Liver (tissue), 8 donors: ENCODE measurements at regions not wholly inside any gene's neighbourhood (a gene's known extent, or its start where the extent isn't known, plus 50 kb on each side); places are given as distances from the start of the nearest gene placed in this dataset.

Source experiments
- DNase-seq: peaks from one replicate; pipeline ENCODE4 v3.0.0-alpha.2; 2017; ENCODE audit warnings: low spot score
- H3K27ac ChIP-seq, 2 donors: one replicate each; pipeline ENCODE4 v1.7.0; 2013; ENCODE audit warnings: inconsistent platforms in 2 of 2, low read length in 2 of 2, control low read depth in 1 of 2, low read depth in 1 of 2, mild to moderate bottlenecking in 1 of 2
- H3K27me3 ChIP-seq, 4 donors: one replicate each; pipeline versions ENCODE4 v1.6.1 to v1.7.0; 2013; ENCODE audit warnings: low read length in 3 of 4, inconsistent platforms in 1 of 4, mild to moderate bottlenecking in 1 of 4, moderate library complexity in 1 of 4; ENCODE audit not compliant: control insufficient read depth in 4 of 4, insufficient read depth in 4 of 4
- H3K36me3 ChIP-seq, 4 donors: one replicate each; pipeline versions ENCODE4 v1.6.1 to v1.7.0; 2013; ENCODE audit warnings: low read length in 3 of 4, mild to moderate bottlenecking in 3 of 4, low read depth in 1 of 4, moderate library complexity in 1 of 4; ENCODE audit not compliant: control insufficient read depth in 4 of 4, insufficient read depth in 3 of 4
- H3K4me1 ChIP-seq, 4 donors: one replicate each; pipeline versions ENCODE4 v1.6.1 to v1.7.0; 2013; ENCODE audit warnings: low read length in 3 of 4, mild to moderate bottlenecking in 3 of 4, moderate library complexity in 1 of 4; ENCODE audit not compliant: control insufficient read depth in 4 of 4, insufficient read depth in 4 of 4
- H3K4me3 ChIP-seq, 3 donors: one replicate each; pipeline versions ENCODE4 v1.6.1 to v1.7.0; 2013; ENCODE audit warnings: low read length in 3 of 3, control low read depth in 1 of 3, low read depth in 1 of 3, mild to moderate bottlenecking in 1 of 3
- H3K9ac ChIP-seq, 2 donors: one replicate each; pipeline ENCODE4 v1.7.0; 2013; ENCODE audit warnings: low read length in 2 of 2, mild to moderate bottlenecking in 2 of 2, moderate library complexity in 2 of 2, control low read depth in 1 of 2, low read depth in 1 of 2
- H3K9me3 ChIP-seq, 4 donors: one replicate each; pipeline versions ENCODE4 v1.6.1 to v1.7.0; 2013; ENCODE audit warnings: low read length in 3 of 4; ENCODE audit not compliant: control insufficient read depth in 4 of 4
- ATF3 ChIP-seq: IDR thresholded peaks from 2 replicates; pipeline ENCODE4 v1.6.1; 2016; ENCODE audit warnings: antibody characterized with exemption
- CTCF ChIP-seq: fragments of 150-350 bp; IDR thresholded peaks from 2 replicates; pipeline ENCODE4 v1.5.1; 2017; ENCODE audit warnings: improper control_type of control experiment, low read depth, low read length; ENCODE audit not compliant: missing input control
- EGR1 ChIP-seq, 2 donors: IDR thresholded peaks; 2 replicates each; pipeline ENCODE4 v1.6.1; 2016 to 2018; ENCODE audit warnings: antibody characterized with exemption in 2 of 2, low read depth in 2 of 2
- FOXA1 ChIP-seq: IDR thresholded peaks from 2 replicates; pipeline ENCODE4 v1.6.1; 2016; ENCODE audit warnings: antibody characterized with exemption
- FOXA2 ChIP-seq: IDR thresholded peaks from 2 replicates; pipeline ENCODE4 v1.6.1; 2016; ENCODE audit warnings: antibody characterized with exemption
- GABPA ChIP-seq, 2 donors: IDR thresholded peaks in 1 of 2; conservative IDR thresholded peaks in 1 of 2; 2 replicates each; pipeline ENCODE4 v1.6.1; 2016; ENCODE audit warnings: antibody characterized with exemption in 2 of 2, mild to moderate bottlenecking in 1 of 2, moderate library complexity in 1 of 2
- HNF4A ChIP-seq, 2 donors: conservative IDR thresholded peaks; 2 replicates each; pipeline ENCODE4 v1.6.1; 2016; ENCODE audit warnings: antibody characterized with exemption in 2 of 2, mild to moderate bottlenecking in 2 of 2
- HNF4G ChIP-seq: IDR thresholded peaks from 2 replicates; pipeline ENCODE4 v1.6.1; 2016; ENCODE audit warnings: antibody characterized with exemption
- JUND ChIP-seq, 2 donors: IDR thresholded peaks; 2 replicates each; pipeline ENCODE4 v1.6.1; 2016; ENCODE audit warnings: antibody characterized with exemption in 2 of 2
- MAX ChIP-seq: IDR thresholded peaks from 2 replicates; pipeline ENCODE4 v1.6.1; 2016; ENCODE audit warnings: antibody characterized with exemption
- NR2F2 ChIP-seq: IDR thresholded peaks from 2 replicates; pipeline ENCODE4 v1.6.1; 2016; ENCODE audit warnings: antibody characterized with exemption
- RAD21 ChIP-seq, 2 donors: IDR thresholded peaks; 2 replicates each; pipeline ENCODE4 v1.6.1; 2016; ENCODE audit warnings: antibody characterized with exemption in 2 of 2, mild to moderate bottlenecking in 2 of 2
- REST ChIP-seq: IDR thresholded peaks from 2 replicates; pipeline ENCODE4 v1.6.1; 2016; ENCODE audit warnings: antibody characterized with exemption, mild to moderate bottlenecking
- RXRA ChIP-seq, 2 donors: IDR thresholded peaks; 2 replicates each; pipeline ENCODE4 v1.6.1; 2017 to 2018; ENCODE audit warnings: antibody characterized with exemption in 2 of 2, mild to moderate bottlenecking in 1 of 2
- SP1 ChIP-seq: IDR thresholded peaks from 2 replicates; pipeline ENCODE4 v1.6.1; 2018; ENCODE audit warnings: antibody characterized with exemption, mild to moderate bottlenecking
- TAF1 ChIP-seq: conservative IDR thresholded peaks from 2 replicates; pipeline ENCODE4 v1.6.1; 2016; ENCODE audit warnings: antibody characterized with exemption, mild to moderate bottlenecking
- YY1 ChIP-seq: IDR thresholded peaks from 2 replicates; pipeline ENCODE4 v1.6.1; 2016; ENCODE audit warnings: antibody characterized with exemption, mild to moderate bottlenecking
- ZBTB33 ChIP-seq: IDR thresholded peaks from 2 replicates; pipeline ENCODE4 v1.6.1; 2016; ENCODE audit warnings: antibody characterized with exemption
- WGBS: extraction: QIAGEN DNeasy Blood & Tissue Kit; methylation state at CpG from one replicate; pipeline ENCODE4 v1.1.7; 2013; 5-methylcytosine and 5-hydroxymethylcytosine counted together
- donor health status: healthy.
- donor health status: healthy.
- donor health status: healthy.
- donor health status: healthy.
- donor health status: healthy.

GRCh38 chr7:70994176-70994575 lies 137.8 kb upstream of the GALNT17 start:
- peaks cover 0 to 3% (median 1%) of the 10 kb centered on the region in 4 donors for H3K9me3 ChIP-seq
- no peak for TF ChIP-seq FOXA2
- TF ChIP-seq RAD21 (IDR thresholded peaks at IDR 0.05): no peak
- TF ChIP-seq GABPA (IDR thresholded peaks at IDR 0.05 in 1 of 2, conservative IDR thresholded peaks at IDR 0.05 in 1 of 2): no peak
- no peak for TF ChIP-seq JUND (IDR thresholded peaks at IDR 0.05)
- TF ChIP-seq ATF3: no peak
- TF ChIP-seq CTCF: no peak
- no peak for TF ChIP-seq NR2F2
- no peak for TF ChIP-seq TAF1
- no peak for TF ChIP-seq REST
- no peak for TF ChIP-seq EGR1 (IDR thresholded peaks at IDR 0.05; ENCODE audit: low read depth in 2 of 2)
- TF ChIP-seq HNF4G: no peak
- TF ChIP-seq HNF4A (conservative IDR thresholded peaks at IDR 0.05): no peak
- no peak for TF ChIP-seq SP1
- no peak for TF ChIP-seq RXRA (IDR thresholded peaks at IDR 0.05)
- TF ChIP-seq FOXA1: no peak
- H3K4me3 ChIP-seq: no peak overlapping the region
- WGBS: 73% methylated on average over 5 of the region's 5 CpGs
- peaks cover 0 to 8% (median 0%) of the 10 kb centered on the region in 4 donors for H3K27me3 ChIP-seq
- no peak overlapping the region for H3K9ac ChIP-seq
- H3K36me3 ChIP-seq: no peaks in the 10 kb centered on the region
- no peak overlapping the region for H3K27ac ChIP-seq
- H3K4me1 ChIP-seq: peaks cover 0 to 1% (median 0%) of the 10 kb centered on the region in 4 donors
- no peak for DNase-seq

GRCh38 chr7:70997261-70997660 lies 134.7 kb upstream of the GALNT17 start:
- H3K27me3 ChIP-seq: peaks cover 0 to 8% (median 0%) of the 10 kb centered on the region in 4 donors
- H3K9ac ChIP-seq: no peak overlapping the region
- TF ChIP-seq RAD21 (IDR thresholded peaks at IDR 0.05) (no peak), FOXA1 (no peak), GABPA (IDR thresholded peaks at IDR 0.05 in 1 of 2, conservative IDR thresholded peaks at IDR 0.05 in 1 of 2) (no peak), ZBTB33 (no peak), NR2F2 (no peak), RXRA (IDR thresholded peaks at IDR 0.05) (no peak), REST (no peak), TAF1 (no peak), ATF3 (no peak), HNF4A (conservative IDR thresholded peaks at IDR 0.05) (no peak), MAX (no peak), YY1 (no peak), EGR1 (IDR thresholded peaks at IDR 0.05; ENCODE audit: low read depth in 2 of 2) (no peak), HNF4G (no peak), FOXA2 (no peak), SP1 (no peak), JUND (IDR thresholded peaks at IDR 0.05) (no peak)
- no peak overlapping the region for H3K4me3 ChIP-seq
- 85% methylated on average over 1 of the region's 1 CpG for WGBS
- H3K27ac ChIP-seq: no peak overlapping the region
- H3K4me1 ChIP-seq: no peaks in the 10 kb centered on the region
- H3K36me3 ChIP-seq: no peaks in the 10 kb centered on the region
- H3K9me3 ChIP-seq: peaks cover 0 to 3% (median 1%) of the 10 kb centered on the region in 4 donors
- no peak for DNase-seq
